Stimulated activated CD4-positive, alpha-beta T cell treated with anti-CD3 and anti-CD28 coated beads, Interleukin-1b, Interleukin-23, amount 100 ng/mL, for 4 hours (primary cell): ENCODE measurements at regions not wholly inside any gene's neighbourhood (a gene's known extent, or its start where the extent isn't known, plus 50 kb on each side); places are given as distances from the start of the nearest gene placed in this dataset.

Source experiments
- DNase-seq, 2 donors: peaks; one replicate each; pipeline ENCODE4 v3.0.0-alpha.2; 2020; ENCODE audit warnings: low read depth in 2 of 2

DNA sequence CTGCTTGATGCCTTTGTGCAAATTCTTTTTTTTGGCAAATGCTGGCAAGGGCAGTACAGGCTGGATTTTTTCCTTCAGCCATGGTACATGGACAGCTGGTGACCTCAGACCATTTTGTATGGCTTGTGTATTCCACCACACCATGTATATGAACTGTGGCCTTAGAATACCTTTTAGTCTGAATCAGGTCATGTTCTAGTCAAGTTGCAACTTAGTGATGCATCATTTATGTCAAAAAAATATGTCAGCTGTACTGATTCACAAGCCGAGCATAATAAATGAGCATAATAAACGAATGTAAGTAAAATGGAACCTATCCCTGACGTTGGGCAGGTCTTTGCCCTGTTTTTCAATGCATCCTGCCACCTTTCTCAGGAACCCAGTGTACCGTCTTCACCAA is 219.7 kb upstream of the RUNX1 start:
- DNase-seq = no peak

DNA sequence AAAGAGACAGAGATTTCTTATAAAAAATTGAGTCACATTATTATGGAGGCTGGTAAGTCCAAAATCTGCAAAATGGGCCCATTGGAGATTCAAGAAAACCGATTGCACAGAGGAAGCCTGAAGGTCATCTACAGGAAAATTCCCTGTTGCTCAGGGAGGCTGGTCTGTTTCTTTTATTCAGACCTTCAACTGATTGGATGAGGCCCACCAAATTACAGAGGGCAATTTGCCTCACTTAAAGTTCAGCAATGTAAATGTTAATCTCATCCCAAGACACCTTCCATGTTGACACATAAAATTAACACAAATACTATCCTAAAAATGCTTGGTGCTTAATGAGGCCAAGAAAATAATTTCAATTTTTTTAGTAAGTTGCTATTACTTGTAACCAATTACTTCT is 219.2 kb upstream of the RUNX1 start:
- DNase-seq = no peak

DNA sequence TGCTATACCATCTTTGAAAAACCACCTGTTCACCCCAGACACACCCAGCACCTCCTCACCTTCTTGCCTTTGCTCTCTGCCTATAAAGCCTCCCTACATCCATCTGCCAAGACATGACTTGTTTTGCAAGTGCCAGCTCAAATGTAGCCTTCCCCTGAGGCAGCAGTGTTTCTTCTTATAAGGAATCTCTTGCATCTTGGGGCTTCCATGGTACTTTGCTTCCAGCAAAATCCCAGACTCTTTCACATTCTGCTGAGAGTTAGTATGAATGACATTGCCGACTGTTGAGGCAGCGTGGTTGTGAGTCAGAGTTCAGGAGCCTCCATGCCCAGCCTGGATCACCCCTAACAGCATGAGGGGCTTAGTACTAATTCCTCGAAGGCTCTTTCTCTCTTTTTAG is 217.4 kb upstream of the RUNX1 start:
- no peak for DNase-seq

DNA sequence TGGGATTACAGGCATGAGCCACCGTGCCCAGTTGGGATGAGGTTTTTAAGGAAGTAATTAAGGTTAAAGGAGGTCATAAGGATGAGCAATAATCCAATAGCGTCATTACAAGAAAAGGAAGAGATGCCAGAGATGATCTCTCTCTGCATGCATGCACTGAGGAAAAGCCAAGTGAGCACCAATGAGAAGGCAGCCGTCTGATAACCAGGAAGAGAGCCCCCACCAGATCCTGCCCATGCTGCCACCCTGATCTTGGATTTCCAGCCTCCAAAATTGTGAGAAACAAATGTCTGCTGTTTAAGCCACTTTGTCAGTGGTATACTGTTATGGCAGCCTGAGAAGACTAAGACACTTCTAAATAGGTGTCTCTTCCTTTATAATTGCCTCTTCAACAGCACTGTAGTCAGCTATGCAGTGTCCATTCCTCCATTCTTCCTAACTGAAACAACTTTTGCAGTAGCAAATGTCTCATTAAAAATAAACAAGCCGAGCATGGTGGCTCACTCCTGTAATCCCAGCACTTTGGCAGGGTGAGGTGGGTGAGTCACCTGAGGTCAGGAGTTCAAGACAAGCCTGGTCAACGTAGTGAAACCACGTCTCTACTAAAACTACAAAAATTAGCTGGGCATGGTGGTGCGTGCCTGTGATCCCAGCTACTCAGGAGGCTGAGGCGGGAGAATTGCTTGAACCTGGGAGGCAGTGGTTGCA is 216.2 kb upstream of the RUNX1 start:
- DNase-seq = no peak

DNA sequence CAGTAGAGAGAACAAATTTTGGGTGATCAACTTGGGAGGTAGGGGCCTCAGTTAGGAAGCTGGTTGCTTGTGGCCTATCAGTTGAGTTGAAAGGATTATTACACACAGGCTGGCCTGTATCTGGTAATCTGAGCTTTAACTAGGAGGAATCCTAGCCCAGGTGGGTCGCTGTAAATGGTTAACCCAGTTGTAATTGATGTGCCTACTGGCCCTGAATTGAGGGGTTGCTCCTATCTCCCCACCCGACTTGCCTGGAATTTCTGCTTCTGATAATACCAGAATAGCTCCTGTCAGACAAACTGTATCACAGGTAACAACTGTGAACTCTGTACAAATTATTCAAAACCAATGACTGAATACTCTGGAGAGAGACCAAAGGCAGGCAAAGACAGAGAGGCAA is 210.4 kb upstream of the RUNX1 start:
- DNase-seq = no peak

DNA sequence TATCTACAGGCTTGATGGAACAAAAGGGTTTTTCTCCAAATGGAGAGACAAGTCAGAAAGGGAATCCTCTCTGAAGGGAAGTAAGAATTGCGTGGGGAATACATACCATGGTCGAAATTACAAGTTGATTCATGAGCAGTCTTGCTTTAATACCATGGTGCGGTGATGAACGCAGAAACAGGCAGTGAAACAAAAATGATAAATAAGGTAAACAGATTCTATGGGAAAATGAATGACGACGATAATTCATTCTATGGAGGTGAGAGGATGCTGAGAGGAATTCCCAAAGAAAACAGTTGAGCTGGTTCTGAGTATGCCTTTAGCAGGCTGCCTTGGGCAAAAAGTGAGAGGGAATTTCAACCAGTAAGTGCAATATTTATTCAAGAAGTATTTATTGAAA is 209.4 kb upstream of the RUNX1 start:
- DNase-seq = no peak

DNA sequence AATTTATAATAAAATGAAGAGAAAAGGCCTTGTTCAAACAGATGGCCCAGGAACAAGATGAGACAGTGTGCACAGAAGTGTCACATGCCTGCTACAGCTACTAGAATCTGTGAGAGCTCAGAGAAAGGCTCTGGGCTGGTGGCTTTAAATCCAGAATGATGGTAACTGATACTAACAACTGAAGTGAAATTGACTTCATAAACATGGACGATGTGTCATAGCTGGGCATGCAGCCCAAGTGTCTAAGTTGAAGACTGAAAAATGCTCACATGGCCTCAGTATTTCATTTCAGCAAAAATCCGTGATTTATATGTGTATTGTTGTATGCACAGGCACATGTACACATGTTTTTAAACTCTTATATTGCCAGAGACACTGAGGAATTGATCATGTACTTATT is 208.3 kb upstream of the RUNX1 start:
- DNase-seq = no peak

DNA sequence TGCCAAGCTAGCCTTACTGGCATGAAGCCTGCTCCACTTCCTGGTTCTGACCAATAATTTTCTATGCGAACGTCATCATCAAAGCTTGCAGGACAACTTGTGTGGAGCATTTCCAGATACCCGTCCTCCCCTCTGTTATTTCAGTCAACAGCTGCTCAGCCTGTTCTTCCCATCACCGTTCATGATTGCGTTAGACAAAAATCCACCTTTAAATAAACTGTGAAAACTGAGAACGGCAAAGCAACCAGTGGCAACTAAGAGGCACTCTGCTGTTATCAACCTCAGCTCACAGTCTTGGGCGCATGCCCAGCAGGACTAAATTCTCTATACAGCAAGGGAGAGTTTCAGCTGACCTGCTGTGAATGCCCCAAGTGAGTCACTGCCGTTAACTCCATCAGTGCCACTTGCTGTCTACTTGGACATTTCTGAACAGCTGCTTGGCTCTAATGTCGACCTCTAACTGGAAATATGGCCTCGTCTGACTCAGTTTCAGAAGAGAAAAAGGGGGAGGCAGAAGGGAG is 207.4 kb upstream of the RUNX1 start:
- no peak for DNase-seq

DNA sequence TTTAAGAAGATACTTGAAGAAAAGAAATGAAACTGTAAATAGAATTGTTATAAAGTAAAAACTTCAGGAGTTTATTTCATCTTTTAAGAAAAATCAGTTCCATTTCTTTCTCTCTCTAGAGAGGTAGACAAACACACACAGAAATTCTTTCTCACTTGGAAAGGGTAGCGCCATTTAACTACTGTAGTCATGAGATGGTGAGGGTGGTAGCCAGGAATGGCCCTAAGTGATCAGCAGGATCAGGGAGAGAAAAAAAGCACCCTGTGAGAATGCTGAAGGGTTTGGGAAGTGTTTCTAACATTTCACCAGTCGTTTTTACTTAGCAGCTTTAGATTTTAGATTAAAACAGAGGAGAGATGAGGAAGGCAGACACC is 205.7 kb upstream of the RUNX1 start:
- DNase-seq = no peak

DNA sequence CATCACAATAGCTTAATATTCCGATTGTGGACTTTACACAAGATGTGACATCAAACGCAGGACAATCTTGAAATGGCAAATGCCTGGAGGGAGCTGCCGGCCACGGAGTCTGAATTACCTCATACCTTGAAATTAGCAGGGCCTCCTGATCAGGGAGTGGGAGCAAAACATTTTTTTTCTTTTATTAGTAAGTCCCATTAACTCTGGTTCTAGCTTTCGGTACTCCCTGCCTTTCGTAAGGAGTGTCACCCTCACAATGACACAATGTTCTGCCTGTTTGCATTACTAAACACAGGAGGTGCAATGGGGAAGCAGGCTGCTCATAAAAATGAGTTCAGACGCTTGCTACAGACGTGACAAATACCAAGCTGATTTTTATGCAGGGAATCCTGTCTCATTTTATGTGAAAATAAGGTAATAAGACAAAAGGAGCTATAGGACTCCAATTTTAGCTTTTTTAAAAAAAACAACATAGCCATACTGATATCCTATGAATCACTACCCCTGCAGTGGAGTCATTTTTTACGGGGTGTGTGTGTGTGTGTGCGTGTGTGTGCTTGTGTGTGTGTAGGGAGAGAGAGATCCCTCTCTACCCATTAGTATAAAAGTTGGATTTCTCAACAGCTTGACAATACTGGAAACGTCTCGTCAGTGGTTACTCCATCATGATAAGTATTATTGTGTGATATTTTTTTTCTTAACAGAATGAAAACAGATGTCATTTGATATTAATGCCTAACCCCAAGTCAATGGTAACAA is 205.1 kb upstream of the RUNX1 start:
- DNase-seq = no peak

DNA sequence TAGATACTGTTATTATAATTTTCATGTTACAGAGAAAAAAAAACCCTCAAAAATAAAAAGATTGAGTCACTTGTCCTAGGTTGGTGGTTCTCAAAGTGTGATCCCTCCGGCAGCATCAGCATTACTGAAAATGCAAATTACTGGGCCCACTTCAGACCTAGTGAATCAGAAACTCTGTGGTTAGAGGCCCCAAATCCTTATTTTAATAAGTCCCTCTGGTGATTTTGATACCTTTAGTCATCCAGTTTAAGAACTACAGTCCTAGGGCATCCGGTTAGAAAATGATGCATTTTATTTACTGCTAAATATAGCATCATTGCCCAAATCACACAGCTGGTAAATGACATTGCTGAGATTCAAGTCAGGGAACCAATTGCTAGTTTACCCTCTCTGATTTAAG is 203.7 kb upstream of the RUNX1 start:
- DNase-seq = no peak

DNA sequence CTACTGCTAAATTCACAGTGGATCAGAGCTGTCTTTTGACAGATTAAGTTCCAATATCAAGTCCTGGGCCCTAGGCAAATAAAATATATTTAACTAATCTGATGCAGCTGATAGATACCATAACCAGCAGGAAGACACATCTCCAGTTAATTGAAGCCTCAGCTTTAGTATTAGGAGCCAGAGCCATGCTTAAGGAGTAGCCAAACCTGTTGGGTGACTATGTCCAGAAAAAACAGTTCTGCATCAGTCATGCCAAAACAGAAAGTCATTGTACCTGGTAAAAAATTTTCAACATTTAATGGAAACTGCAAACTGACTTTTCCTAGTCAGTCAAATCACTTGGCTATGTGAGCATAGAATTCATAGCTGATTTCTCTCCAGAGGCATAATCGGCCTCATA is 200.5 kb upstream of the RUNX1 start:
- no peak for DNase-seq

DNA sequence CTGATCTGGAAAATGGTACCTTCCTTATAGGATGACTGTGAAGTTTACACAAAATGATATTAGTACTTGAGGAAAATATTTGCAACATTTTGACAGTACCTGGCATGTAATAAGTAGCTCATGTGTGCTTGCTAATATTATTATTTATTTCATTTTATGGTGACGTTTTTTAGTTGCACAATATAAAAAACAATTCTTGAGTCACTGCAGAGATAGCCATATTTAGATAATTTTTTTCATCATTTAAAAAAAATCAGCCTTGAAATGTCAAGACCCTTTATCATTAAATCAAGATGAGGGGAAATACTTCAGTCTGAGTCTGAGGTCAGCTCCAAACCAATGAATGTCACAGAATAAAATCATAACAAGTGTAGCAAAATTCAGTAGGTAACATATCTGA is 196.8 kb upstream of the RUNX1 start:
- no peak for DNase-seq

DNA sequence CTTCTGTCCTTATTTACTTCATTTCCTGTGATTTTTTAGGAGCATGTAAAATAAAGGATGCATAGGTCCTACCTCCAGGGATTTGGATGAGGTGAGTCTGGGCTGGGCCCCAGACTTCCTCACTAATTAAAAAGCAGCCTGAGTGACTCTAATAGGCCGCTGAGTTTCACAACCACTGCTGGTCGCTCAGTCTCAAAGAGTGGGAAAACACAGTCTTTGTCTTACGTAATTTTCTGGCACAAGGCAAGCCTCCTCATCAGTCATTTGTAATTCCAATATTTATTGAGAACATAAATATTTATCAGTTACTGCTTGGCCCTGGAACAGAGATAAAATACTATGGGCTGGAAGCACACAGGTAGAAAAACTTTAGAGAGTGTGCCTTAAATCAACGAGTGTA is 195.4 kb upstream of the RUNX1 start:
- no peak for DNase-seq

DNA sequence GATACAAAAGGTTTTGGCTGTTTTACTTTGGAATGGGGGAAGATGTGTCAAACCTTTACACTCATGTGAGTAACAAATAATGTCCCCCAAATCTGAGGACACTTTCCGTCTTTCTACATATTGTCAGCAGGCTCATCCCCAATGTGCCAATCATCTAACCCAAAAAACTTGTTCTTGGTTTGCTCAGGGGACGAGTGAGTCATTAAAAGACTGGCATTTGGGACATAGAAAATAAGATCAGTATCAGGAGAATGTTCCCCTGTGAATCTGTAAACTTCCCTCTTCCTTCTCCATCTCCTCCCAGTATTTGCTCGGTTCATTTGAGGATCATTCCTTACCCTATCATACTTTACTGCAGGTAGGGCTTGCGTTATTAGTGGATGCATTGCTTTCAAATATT is 194.1 kb upstream of the RUNX1 start:
- DNase-seq = no peak

DNA sequence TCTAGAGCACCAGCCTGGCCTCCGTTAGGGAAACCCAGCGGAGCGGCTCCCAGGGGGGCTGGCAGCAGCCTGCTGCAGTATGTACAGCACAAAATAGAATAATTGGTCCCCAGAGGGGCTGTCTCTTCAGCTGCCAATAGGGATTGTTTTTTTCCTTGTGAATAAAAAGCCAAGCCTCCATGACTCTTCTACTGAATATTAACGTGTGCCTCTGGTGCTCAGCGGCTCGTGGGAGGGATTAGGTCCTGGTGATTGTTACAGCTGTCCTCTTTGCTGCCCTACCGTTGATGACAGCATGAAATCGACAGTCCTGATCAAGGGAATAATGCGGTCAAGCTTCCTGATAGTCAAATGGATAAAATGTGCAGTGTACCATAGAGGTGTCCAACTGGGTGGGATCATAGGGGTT is 190.7 kb upstream of the RUNX1 start:
- DNase-seq = no peak

DNA sequence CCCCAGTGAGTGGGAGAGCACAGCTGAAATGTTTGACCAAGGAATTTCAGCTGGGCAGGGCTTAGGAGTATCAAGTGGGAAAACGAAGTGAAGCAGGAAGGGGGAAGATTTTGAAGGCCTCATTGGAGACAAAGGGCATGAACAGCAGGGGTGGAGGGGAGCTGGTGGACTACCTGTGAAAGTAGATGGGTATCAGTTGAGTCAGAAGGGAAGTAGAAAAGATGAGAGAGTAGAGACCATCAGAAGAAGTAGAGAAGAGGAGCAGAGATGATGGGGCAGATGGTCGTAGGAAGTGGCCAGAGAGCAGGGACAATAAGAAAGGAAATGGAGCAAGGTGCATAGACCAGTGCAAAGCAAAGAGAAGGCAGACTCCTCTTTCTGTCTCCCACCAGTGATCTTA is 189.0 kb upstream of the RUNX1 start:
- DNase-seq = no peak

DNA sequence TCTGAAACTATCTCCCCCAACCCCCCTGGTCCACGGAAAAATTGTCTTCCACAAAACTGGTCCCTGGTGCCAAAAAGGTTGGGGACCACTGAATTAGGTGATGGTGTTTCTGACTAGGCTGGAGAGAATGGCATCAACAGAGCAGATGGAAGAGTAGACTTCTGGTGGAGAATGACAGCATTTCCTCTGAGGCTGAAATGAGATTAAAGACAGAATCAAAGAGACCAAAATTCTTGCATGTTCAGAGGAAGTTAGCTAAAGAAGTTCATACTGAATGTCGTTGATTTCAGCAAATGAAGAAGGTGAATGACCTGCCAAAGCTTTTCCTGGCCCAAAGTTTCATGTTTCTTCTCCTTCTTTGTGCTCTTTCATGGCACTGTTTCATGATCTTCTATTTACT is 188.2 kb upstream of the RUNX1 start:
- no peak for DNase-seq

DNA sequence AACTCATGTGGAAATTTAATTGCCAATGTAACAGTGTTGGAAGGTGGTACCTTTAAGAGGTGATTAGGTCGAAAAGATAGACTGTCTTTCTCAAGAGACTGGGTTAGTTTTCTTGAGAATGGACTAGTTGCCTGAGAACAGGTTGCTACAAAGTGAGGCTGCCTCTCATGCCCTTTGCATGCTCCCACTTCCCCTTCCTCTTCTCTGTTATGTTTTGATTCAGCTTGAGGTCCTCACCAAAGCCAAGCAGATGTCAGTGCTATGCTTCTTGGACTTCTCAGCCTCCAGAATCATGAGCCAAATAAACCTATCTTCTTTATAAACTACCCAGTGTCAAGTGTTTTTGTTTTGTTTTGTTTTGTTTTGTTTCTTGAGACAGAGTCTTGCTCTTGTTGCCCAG is 187.0 kb upstream of the RUNX1 start:
- DNase-seq = no peak

DNA sequence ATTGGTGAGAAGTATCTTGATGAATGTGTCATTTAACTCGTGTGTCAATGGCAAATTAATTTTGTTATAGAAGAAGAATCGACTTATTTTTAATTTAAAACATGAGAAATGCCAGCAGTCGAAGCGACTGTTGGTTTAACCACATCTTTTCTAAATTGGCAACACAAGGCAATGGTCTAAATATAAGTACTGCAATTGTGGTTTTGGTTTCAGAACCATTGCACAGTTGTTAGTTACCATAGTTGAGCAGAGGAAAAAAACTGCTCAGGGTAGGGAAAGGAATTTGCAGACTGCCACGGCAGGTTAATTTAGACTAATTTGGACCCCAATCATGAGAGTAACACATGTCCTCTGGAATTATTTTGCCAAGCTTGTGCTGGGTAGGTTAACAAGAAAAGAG is 185.6 kb upstream of the RUNX1 start:
- no peak for DNase-seq

DNA sequence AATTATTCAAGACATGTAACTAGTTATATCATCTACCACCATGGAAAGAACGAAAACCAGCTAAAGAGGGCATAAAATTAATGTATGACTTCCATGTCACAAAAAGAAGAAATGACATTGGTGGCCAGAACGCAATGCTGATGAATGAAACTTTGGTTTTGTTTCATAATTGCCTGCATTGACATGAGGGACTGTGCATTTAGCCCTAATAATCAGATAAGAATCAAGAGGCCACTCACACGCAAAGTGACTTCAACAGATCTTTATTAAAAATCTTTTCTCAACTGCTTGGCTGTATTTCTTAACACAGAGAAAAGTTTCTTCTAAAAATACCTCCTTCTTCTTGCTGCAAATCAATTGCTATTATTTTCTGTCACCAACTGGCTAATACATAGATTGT is 184.7 kb upstream of the RUNX1 start:
- no peak for DNase-seq

DNA sequence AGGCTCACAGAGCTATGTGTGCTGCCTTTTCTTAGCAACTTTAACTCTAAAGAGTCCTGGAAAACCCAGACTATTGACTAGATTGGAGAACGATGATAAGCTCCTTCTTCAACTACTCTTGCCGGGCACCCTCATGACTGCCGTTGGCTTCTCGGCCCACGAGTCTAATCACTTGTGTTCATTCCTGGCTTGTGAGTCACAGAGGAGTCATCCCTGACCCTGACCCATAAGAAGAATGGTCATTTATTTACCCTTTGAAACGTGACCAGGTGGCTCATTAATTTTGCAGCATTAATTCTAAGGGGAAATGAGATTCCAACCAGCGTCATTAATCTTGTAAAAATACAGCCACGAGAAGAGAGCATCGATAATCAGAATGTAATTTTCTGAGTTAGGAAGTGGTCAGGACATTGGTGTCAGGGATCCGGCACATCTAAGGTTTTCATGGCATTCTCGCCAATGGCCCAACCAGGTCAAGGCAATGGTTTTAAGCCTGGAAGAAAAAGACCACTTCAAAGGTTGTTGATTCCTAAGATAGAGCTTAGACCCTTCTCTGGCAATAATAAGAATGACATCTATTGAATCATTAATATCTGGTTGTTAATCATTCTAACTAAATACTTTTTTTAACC is 183.6 kb upstream of the RUNX1 start:
- DNase-seq = no peak

DNA sequence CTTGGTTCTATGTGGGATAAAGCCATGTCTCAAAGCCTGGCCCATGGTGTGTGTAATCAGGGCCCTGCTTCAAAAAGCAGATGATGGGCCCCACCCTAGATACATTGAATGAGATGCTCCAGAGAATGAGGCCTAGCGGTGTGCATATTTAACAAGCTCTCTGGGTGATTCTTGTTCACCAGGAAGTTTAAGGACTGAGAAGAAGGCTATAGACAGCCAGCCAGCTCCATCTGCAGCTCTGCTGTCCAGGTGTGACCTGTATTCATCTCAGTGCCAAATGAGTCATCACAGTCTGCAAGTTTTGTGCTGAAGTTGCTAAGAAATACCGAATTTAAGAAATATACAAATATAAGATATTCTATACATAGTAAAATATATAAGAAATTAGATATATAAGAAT is 182.0 kb upstream of the RUNX1 start:
- no peak for DNase-seq
